NCI-H1092 treated with DMSO at 0.1 percent for 48 hours (cell line): ENCODE measurements at regions not wholly inside any gene's neighbourhood (a gene's known extent, or its start where the extent isn't known, plus 50 kb on each side); places are given as distances from the start of the nearest gene placed in this dataset.

Experiments
- DNase-seq: peaks from one replicate; lab custom pipeline; 2025; lab: John Stamatoyannopoulos, UW

DNA sequence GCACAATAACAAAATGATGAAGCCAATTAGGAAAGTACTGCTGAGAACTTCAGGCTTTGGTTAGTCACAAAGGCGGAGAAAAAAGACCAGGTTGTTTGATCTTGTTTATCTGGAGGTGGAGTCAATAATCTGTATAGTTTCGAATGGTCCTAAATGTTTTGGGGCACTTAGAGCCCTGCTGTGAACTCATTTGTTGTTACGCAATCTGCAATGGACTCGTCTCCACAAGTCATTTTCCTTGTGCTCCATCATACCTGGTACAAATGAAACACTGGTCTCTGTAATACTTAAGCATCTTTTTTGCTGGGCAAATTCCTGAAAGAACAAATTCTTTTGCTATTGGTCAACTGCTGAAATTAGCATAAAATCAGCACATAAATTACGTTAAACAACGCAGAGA is 430.5 kb downstream of the GATA3 start:
- no peak for DNase-seq

DNA sequence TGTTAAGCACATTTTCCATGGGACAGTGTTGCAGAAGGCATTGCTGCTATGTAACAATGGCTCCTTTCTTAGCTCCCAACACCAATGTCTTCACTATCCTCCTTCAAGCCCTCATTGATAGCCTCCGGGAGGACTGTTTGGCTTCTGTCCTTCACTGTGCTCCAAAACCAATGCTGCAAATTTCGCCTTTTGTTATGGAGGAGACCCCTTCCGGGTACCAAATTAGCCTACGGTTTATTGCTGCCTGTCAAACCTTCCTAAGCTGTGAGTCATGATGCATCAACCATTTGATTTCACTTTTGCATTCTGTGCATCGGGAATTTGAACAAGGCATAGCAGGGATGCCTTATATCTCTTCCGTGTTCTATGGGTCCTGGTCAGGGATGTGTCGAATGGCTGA is 432.9 kb downstream of the GATA3 start:
- no peak for DNase-seq

DNA sequence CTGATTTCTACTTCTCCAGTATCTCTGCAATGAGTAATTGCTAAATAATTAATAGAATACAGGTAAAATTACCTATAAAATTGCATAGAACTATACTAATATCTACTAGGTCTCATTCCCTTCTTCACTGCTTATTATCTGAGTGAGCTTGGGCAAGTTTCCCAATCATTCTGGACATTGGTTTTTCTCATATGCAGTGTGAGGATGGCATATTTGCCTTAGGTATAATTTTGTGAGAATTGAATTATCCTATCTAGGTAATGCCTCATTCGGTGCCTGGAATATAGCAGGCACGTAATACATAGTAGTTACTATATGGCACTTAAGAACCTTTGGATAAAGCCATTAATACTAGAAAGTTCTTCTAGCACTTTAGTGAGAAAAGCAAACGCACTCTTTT is 434.7 kb downstream of the GATA3 start:
- DNase-seq = no peak

DNA sequence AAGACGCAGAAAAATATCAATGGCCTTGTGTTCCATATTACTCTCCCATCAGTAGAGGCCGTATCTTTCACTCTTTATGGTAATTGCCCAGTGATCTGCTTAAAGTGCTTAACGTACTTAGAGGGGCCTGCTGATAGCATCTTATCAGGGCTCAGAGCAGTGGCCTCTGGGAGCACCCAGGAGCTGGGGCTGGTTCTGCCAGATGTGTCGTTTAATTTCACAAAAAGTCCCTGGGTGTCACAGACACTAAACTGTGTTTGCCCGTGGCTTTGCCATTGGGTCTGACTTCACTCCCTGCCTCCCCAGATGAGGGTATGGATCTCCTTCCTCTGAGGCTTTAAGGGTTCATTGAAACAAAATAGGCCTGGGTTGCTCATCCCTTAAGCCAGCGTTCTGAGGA is 435.3 kb downstream of the GATA3 start:
- DNase-seq = no peak

DNA sequence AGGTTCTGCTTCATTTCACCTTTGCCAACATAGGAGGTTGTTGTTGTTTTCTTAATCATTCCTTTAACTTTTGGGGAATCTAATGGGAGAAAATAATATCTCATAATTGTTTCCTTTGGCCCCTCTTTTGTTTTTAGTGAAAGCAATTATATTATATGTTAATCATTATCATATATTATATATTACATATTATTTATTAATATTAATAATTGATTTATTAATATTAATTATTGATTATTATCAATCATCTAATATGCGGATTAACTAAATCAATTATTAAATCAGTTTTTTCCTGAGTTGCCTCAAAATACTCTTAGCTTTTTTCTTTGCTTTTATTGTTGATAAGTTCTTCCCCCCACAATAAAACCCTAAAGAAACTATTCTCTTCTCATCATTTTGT is 443.8 kb downstream of the GATA3 start:
- no peak for DNase-seq

DNA sequence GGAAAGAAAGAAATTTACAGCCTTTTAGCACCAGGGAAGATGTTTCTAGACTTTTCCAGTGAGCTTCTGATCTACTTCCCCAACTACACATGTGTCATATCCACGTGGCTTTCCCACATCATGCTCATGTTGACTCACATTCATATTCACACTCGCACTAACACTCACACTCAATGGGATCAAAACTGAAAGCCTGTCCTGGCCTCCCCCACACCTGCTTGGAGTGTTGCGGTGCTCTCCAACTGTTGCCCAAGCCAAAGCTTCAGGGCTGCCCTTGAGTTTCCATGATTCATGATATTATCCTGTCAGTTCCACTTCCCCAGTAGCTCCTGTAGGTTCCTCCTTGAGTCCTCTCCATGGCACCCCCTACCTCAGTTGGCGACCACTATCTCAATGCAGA is 444.4 kb downstream of the GATA3 start:
- DNase-seq = no peak

DNA sequence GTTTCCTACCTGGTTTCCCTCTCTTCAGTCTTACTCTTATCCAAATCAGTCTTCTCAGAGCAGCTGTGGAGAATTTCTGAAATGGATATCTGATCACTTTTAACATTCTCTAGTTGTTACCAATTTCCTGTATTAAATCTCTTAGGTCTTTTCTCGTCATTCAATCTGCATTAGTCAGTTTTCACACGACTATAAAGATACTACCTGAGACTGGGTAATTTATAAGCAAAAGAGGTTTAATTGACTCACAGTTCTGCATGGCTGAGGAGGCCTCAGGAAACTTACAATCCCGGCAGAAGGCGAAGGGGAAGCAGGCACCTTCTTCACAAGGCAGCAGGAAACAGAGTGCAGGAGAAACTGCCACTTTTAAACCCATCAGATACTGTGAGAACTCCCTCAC is 444.8 kb downstream of the GATA3 start:
- DNase-seq = no peak

DNA sequence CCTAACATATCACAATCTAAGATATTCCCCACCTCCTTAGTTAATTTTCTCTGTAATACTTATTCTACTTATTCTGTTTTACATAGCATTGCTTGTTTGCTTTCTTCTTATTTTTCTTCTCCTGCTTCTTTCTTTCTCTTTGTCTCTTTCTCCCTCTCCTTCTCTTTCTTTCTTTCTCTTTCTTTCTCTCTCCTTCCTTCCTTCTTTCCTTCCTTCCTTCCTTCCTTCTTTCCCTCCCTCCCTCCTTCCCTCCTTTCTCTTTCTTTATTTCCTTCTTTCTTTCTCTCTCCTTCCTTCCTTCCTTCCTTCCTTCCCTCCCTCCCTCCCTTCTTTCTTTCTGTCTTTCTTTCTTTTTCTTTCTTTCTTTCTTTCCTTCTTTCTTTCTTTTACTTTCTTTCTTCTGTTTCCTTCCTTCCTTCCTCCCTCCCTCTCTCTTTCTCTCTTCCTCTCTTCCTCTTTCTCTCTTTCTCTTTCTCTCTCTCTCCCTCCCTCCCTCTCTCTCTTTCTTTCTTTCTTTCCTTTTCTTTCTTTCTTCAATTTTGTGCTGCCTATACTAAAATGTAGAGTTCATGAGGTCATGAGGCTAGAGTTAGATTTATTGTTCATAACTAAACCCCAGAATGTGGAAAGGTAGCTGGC is 445.4 kb downstream of the GATA3 start:
- no peak for DNase-seq

DNA sequence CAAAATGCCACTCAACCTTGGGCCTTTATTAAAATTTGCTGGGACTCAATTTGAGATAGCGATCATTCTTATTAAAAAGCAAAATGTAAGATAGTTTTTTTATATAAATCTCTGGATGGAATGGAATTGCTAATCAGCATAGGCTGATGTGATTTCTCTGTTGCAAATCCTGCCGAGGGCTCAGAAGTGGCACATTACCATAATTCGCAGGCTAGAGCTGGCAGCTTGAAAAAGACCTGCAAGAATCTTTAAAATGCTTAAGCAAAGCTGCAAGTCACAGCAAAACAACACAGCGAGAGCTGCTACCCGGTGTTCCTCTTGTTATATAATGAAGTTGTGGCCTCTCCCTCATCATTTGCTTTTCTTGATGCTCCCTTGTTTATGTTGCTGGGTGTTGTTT is 448.1 kb downstream of the GATA3 start:
- DNase-seq = no peak

DNA sequence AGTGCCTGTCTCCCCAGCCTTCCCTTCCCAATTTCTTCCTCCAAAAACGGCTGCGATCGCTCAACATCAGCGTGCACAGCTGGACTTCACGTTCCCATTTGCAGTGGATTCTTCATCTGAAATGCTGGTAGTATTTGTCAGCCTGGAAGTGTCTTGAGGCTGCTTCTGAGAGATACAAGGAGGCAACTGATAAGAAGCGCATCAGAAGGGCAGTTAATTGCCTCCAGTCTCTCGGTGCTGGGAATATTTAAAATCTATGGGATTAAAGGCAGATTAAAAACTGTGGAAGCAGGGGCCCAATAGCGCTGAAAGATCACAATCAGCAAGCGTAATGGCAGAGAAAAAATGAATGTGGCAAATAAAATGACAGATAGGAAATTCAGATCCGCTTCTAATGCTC is 450.0 kb downstream of the GATA3 start:
- DNase-seq = no peak

DNA sequence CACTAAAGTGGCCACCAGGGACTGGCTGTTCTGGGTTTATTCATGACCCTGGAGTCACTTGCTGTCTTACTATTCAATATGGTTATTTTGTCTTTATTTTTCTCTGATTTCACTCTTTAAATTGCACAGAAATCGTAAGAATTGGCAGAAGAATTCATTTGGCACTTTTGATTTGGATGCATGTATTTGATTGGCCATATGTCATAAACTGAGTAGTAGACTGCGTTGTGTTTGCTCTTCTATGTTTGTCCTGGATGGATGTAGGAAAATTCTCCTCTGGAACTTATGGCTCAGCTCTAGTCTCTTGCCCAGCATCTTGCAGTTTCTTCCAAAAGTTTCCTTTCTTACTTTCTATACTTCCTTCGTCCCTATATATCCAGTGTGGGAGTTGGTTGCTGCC is 452.7 kb downstream of the GATA3 start:
- DNase-seq = no peak

DNA sequence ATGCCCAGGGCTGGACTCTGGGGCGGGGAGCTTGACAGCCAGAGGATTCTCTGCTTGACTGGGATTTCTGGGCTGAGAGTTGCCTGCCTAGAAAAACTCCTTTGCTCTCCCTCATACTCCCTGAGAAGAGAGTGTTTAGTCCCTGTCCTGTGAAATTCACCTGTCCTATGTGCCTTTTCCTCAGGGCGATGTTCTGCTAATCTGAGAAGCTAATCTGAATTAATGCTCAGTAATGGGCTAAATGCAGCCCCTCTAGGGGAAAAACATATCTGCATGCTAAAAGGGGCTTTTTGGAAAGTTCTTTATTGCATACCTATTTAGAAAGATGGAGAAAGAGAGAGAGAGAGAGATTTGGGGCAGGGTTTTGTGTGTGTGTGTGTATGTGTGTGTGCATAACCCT is 454.4 kb downstream of the GATA3 start:
- DNase-seq = no peak

DNA sequence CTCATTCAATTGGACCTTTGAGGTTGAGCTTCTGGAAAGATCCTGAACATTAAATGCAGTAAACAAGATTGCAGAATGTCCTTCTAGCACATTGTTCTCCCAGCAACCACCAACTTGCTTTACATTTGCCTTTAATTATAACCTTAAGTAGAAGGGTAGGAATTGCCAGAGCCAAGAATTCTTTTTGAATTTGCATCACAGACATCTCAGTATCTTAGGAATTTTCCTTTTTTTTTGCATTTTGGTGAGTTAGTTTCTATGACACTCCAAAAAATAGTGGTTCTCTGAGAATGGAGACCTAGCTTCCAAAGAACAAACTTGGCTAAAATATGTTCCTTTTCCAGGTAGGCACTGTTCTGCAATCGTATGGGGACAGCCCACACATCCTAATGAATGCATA is 456.0 kb downstream of the GATA3 start:
- DNase-seq = no peak

DNA sequence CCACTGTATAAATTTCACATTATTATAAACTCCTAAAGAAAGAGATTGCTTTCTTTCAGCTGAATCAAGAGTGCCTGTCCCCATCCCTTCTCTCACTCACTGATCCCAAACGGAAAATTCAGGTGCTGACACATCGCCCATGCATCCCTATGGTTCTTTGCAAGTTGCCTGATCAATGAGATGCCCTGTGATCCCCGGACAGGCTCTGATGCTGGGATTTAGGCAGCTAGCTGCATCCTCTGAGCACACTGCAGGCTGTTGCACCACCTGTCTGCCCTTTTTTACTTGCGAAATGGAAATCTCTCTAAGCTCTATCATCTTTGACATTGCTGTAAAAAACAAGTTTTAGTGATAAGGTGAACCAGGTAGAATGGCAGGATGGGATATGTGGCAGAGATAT is 456.5 kb downstream of the GATA3 start:
- DNase-seq = no peak

DNA sequence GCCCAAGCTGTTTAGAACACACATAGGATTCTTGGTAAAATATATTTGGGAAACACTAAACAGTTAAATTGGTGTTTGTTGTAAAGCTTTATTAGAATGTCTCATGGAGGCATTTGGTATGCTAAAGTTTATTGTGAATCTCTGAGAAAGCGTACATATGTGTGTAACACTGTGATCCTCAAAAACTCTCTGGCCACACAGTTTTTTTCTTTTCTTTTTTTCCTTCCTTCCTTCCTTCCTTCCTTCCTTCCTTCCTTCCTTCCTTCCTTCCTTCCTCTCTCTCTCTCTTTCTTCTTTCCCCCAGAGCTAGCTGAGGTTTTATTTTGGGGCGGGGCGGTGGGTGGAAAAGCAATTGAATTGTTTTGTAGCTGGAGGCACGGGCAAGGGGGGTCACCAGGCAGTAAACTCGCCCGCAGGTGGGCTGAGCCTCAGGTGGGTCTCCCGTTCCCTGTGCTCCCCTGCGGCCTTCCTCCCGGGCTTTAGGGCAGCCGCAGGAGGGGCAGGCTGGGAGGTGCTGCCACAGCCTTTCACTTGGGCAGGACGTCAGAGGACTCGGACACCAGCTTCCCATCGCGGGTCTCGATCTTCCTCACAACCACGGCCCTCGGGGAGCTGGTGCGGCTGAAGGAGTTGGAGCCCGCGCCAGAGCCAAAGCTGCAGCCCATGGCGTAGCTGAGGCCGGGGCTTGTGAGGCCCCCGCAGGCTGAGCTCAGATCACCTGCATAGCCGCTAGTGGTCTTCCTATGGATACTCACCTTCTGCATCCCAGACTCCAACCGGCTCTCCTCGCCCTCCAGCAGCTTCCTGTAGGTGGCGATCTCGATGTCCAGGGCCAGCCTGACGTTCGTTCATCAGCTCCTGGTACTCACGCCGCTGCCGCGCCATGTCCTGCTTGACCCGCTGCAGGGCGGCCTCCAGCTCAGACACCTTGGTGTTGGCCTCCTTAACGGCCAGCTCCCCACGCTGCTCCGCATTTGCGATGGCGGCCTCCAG is 459.0 kb downstream of the GATA3 start:
- no peak for DNase-seq

DNA sequence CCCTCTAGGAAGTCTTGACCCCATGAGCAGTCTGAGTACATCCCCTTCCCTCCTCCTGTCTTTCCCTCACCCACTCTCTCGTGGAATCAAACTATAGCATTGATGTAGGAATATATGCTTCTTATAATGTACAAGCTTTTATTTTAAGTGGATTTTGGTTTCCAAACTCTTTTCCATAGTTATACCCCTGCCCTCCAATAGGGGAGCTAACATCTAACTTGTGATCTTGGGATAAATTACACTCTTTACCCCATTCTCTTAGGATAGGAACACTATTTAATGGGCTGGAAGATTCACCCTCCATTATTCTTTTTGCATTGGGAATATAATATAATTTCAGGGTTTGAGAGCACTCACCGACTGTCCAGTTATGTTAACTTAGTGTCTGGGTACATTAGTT is 465.9 kb downstream of the GATA3 start:
- no peak for DNase-seq

DNA sequence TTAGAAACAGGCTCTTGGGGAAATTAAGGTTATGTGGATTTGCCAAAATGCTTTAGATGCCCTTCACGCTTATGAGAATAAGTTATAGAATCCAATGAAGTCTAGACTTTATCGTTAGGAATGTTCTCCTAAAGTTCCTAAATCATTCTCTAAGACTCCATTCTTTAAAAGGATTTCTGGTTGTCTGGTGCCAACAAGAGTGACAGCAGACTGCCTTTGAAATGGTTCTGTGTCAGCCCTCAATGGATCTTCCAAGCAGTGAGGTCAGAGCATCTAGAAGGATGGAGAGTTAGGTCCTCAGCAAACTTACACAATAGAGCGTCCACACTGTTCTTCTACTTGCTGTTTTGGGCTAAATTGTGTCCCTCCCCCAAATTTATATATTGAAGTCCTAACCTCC is 473.3 kb downstream of the GATA3 start:
- no peak for DNase-seq

DNA sequence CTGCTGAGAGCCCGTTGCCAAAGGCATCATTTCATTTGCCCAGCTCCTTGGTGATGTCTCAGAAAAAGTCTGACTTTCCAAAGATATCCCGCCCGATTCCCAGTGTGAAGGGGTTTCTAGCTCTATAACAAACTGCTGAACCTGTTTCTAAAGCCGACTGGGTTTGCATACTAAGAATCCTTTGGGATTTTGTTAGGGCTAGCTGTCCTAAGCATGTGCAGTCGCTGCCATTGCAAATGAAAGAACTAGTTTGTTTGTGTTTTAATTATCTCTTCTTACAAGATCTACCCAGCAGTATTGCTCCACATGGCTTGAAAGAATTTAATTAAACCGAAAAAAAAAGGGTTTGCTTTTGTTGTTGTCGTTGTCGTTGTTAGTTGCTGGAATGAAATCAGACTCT is 476.6 kb downstream of the GATA3 start:
- DNase-seq = no peak

DNA sequence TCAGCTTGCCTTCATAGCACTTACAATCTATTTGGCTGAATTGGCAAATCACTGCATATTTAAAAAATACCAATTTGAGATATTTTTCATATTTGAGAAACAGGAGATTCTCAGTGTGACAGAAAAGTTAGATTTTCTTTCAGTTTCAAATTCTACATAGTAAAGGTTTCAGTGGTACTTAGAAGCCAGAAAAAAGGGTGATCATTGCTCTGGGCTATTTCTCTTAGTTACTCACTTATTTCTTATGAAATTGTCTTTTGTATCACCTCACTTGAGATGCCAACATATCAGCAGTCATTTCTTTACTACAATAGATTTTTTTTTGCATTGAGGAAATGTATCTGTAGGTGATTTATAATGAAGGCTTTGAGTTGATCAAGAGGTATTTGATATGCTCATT is 478.2 kb downstream of the GATA3 start:
- DNase-seq = no peak

DNA sequence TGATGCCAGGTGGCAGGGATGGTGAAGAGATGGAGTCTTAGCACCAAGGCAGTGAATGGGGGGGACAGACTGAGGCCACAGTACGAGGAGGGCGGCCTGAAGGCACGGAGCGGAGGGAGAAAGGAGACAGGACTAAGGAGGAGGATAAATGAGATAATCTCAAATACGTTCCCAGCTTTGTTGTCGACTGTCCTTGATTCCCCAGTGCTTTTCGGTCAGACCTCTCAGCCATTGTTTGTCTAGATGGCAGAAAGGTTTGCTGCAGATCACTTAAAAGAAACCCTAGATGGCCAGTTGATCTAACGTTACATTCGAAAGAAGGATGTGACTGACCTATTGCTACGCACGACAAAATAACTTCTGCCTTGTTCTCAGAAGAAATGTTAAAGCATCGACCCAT is 479.0 kb downstream of the GATA3 start:
- no peak for DNase-seq

DNA sequence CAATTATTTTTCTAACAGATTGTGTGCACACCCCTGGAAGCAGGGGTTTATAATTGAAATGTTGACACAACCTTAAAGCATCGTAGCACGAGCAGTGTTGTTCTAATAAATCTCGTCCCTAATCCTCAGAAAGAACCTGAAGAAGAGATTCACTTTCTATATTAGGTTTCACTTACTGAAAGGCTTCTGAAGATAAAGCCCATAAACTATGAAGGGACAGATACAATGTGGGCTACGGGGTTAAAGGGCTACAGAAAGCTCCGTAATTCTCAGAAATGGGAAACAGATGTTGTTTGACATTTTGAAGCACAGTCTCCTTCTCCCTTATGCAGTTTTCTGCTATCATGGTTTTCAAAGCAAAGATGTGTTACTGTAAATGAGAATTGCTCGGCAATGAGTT is 479.6 kb downstream of the GATA3 start:
- no peak for DNase-seq

DNA sequence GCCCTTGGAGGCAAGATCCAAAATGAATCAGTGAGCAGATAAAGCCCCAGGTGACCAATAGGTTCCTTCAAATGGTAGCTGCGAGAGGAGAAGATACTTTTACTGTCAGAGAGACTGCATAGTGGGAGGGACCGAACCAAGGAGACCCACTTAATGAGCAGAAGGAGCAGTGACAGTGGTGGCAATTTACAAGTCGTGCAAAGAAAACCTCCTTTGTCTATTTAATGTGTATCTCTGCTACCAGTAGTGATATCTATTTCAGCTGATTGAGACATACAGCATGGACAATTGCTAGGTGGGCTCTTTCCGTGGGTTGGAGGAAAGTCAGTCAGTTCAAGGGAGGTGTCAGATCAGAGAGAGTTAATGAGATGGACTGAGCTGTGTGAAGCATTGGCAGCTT is 480.4 kb downstream of the GATA3 start:
- DNase-seq = no peak

DNA sequence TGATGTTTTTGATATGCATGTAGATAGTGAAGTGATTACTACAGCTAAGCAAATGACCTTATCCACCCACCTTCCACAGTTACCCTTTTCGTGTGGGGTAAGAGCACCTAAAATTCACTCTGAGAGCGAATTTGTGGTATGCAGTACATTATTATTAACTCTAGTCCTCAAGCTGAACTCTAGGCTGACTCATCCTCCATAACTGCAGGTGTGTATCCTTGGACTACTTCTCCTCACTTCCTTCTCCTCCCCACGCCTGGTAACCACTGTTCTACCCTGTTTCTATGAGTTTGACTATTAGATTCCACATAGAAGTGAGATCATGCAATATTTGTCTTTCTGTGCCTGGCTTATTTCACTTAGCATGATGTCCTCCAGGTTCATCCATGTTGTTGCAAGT is 484.6 kb downstream of the GATA3 start:
- DNase-seq = no peak
